HG03520 (cell line): ENCODE measurements at regions not wholly inside any gene's neighbourhood (a gene's known extent, or its start where the extent isn't known, plus 50 kb on each side); places are given as distances from the start of the nearest gene placed in this dataset.
A peak's percentile ranks its signal among the peaks of the same experiment; 100 is the strongest.
"Not testable (repeated sequence)": the region's sequence is repeated elsewhere in the genome, so short reads cannot be mapped to it uniquely, and the experiment has no call there.

Source experiments
- ATAC-seq: cut with Tn5 transposase; IDR thresholded peaks from one replicate; pipeline ENCODE4 v1.9.1; 2021; ENCODE audit warnings: mild to moderate bottlenecking, moderate library complexity; ENCODE audit not compliant: unreplicated experiment

DNA sequence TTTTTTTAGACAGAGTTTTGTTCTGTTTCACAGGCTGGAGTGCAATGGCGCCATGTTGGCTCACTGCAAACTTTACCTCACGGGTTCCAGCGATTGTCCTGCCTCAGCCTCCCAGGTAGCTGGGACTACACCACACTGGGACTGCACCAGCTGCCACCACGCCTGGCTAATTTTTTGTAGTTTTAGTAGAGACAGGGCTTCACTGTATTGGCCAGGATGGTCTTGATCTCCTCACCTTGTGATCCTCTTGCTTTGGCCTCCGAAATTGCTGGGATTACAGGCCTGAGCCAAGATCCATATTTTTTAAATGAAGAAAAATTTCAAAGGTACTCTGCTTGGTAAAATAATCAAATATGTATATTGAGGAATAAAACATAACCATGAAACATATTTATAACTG is 195.8 kb upstream of the TPTE start:
- ATAC-seq = not testable (repeated sequence)

DNA sequence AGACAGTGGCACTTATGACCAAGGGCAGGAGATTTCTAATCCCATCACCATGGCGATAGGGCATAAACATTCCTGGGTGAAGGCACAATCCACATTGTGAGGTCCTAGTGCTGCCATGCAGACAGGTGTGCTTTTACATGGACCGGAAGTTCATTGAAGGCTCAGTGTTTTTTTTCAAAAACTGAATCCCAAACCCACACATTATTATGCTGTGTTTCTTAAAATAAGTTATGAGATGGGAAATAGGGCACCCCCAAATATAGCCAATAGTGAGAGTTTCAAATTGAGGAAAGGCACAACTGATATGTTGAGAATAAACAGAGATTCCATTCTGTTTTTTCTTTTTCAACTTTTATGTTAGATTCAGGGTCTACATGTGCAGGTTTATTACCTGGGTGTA is 195.2 kb upstream of the TPTE start:
- not testable (repeated sequence) for ATAC-seq

DNA sequence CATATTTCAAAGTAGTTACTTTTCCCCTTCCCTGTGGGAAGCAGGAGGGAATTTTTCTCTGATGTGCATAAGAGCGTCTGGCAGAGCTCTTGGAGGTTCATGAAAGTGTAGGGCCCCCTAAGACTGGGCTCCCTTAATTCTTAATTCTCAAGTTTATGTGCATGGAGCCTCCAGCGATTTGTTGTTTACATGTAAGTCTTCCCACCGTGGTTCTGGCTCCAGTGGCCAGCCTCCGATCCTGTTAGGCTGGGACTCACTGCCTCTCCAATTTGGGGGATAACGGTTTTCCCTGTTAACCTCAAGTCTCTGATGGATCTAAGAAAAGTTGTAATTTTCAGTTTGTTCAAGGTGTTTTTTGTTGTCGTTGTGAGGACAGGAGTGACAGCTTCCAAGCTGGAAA is 192.7 kb upstream of the TPTE start:
- not testable (repeated sequence) for ATAC-seq

DNA sequence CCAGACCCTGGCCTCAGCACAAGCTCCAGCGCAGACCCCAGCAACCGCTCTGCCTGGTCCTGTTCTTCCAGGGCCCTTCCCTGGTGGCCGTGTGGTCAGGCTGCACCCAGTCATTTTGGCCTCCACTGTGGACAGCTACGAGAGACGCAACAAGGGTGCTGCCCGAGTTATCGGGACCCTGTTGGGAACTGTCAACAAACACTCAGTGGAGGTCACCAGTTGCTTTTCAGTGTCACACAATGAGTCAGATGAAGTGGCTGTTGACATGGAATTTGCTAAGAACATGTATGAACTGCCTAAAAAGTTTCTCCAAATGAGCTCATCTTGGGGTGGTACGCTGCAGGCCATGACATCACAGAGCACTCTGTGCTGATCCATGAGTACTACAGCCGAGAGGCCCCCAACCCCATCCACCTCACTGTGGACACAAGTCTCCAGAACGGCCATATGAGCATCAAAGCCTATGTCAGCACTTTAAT is 190.7 kb upstream of the TPTE start:
- ATAC-seq = not testable (repeated sequence)

DNA sequence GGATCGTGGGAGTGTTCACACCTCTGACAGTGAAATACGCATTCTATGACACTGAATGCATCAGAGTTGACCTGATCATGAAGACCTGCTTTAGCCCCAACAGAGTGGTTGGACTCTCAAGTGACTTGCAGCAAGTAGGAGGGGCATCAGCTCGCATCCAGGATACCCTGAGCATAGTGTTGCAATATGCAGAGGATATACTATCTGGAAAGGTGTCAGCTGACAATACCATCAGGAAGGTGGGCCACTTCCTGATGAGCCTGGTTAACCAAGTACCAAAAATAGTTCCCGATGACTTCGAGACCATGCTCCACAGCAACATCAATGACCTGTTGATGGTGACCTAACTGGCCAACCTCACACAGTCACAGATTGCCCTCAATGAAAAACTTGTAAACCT is 190.2 kb upstream of the TPTE start:
- ATAC-seq = not testable (repeated sequence)

DNA sequence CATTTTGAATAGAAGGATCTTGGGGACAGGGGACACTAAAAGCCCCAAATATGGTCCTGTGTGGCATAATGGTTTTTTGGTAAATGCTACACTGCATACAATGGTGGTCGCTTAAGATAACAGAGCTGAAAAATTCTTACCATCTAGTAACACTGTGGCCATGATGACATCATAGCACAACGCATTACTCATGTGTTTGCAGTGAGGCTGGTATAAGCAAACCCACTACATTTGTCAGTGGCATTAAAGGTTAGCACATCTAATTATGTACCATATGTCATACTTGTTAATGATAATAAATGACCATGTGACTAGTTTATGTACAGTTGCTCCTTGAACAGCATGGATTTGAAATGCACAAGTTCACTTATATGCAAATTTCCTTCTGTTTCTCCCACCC is 188.4 kb upstream of the TPTE start:
- not testable (repeated sequence) for ATAC-seq

DNA sequence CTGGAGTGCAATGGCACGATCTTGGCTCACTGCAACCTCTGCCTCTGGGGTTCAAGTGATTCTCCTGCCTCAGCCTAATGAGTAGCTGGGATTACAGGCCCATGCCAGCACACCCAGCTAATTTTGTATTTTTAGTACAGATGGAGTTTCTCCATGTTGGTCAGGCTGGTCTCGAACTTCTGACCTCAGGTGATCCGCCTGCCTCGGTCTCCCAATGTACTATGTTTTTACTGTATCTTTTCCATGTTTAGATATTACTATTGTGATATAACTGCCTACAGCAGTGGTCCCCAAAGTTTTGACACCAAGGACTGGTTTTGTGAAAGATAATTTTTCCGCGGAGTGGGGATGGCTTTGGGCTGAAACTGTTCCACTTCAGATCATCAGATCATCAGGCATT is 187.0 kb upstream of the TPTE start:
- not testable (repeated sequence) for ATAC-seq

DNA sequence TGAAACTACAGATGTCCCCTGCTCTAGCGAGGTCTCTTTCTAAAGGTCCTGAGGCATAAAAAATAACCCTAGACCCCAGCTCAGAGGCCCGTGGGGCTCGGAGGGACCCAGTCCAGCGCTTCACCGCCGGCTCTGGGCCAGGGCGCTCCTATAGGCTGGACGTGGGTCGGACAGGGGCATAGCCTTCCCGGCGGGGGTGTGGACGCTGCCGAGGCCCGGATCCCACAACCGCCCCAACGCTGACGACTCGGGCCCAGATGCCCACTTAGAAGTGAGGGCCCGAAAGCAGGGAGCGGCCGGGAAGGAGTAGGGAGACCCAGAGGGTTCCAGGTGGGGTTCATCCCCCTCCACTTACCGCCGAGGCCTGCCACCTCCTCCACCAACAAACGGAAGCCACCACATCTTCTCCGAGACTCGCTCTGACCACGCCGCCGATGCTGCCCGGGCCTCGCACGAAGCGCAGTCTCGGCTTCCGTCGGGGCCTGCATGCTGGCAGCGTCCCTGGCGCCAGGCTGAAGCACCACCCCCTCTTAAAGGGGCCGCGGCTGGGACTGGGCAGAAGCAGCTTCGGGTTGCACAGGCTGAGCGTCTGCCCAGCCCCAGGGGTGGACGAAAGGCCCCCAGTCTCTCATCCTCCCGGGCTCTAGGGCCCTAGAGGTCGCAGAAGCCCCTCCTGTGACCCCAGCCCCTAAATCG is 179.0 kb upstream of the TPTE start:
- peak; percentile 57 for ATAC-seq

DNA sequence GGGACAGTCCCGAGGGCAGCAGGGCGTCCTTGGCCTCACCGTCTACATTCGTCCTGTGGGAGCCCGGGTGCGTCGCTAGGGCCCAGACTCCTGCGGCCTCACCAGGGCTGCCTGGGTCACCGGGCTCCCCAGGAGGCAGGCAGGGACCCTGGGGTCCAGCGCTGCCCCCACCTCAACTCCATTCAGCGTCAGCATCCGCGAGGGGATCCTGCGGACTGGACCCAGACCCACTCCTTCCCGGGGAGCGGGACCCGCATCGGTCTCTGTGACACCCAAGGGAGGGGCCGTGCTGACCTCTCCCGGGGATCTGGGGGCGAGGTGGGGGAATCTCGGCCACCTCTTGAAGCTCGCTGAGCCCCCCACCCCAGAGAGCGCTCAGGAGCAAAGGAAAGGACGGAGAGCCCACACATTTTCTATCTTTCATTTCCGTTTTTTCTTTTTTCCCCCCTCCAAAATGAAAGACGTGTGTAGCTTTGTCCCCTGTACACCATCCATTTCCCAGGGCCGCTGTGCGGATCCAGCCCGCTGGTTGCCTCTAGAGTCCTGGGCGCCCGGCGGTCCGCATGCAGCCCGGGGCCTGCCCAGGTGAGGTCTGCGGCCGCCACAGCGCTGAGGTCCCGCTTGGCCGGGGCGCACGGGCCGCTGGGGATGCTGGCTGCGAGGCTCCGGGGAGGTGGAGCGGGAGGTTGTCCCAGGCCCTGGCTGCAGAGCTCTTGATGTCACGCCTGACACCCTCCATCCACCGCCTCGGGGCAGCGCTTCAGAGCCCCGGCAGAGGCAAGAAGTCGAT is 178.0 kb upstream of the TPTE start:
- ATAC-seq = not testable (repeated sequence)

DNA sequence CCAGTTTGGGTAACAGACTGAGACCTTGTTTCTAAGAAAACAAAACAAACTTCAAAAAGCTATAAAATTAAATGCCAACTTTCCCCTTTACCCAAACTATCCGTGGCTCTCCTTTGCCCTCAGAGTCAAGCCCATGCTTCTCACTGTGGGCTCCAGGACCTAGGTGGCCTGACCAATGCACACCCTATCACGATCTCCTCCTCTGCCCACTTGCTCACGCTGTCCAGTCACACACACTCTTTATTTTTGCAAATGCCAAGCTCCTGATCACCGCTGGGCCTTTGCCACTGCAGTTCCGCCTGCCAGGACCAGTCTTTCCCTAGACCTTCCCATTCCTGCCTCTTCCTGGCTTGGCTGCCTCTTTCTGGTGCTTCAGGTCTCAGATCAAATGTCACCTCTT is 177.1 kb upstream of the TPTE start:
- ATAC-seq = not testable (repeated sequence)

DNA sequence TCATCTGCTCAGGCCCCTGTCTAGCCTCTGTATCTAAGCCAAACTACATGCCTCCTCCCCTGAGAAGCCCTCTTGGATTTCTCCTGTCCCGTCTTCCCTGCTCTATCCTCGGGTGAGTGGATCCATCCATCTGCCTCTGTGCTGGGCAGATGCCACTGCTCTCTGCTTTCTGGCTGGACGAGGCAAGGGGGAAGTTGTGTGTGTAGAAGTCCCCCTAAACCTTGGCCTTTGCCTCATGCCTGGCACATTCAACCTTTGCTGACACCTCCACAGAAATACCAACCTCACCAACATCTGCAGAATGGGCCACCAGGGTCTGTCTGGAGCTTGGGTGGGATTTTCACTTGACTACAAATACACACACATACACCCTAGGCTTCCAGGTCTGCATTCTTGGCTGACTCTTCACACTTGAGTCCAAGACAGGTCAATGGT is 176.2 kb upstream of the TPTE start:
- ATAC-seq = not testable (repeated sequence)

DNA sequence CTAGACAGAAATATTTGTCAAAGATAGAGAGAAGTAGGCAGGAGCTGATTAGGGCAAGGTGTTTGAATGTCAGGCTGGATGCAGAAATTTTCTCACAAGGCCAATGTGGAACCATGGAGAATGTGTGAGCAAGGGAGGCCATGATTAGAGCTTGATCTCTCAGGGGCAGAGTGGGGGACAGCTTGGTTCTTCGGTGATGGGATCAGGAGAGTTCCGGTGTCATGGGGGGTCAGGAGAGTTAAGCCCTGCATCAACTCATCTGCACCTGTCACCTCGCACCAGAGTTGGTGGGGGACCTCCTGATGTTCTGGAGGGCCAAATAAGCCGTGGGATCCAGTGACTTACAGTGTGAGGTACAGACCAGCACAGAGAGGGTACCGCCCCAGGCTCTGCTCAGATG is 175.1 kb upstream of the TPTE start:
- ATAC-seq = not testable (repeated sequence)

DNA sequence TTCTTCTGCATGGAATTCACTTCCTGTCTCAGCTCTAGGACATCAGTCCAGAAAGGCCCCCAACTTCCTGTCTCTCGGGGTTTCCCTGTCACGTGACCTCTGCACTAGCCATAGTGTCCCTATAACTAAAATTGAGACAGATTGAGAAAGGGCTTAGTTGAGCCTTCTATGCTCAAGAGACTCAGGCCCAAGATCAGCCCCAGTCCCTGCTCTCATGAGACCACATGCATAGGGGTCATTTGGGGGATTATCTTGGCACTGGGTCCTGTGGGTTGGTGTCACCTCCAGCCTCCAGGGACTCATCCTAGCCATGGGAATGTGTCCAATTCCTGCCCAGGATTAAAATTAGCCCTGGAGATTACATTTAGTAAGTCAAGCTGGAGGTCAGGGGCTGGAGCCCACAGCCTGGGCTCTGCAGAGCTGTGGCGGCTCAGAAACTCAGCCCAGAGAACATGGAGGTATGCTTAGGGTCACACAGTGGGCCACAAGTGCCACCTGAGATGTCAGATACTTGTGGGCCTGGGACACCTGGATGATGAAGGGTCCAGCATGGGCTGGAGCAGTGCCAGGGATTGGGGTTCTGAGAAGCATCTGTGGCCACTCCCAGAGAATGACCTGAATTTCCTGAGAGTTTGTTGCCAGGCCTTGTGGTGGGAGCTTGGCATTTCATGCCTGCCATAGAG is 174.3 kb upstream of the TPTE start:
- ATAC-seq = not testable (repeated sequence)

DNA sequence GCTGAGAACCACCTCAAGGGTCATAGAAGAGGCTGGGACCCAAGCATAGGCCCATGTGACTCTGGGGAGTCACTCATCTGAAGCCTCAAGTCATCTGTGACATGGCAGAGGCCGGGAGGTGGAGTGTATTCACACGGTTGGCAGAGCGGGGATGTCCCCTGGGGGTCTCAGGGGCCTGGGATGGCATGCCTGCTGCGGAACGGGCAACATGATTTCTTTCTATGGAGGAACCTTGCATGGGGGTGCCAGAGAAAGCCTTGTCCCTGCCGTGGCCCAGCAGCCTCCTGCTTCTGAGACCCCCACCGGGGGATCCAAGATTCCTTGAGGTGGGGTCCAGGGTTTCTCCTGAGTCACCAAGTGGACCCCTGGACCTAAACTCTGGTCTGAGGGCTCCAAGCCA is 173.7 kb upstream of the TPTE start:
- ATAC-seq = not testable (repeated sequence)

DNA sequence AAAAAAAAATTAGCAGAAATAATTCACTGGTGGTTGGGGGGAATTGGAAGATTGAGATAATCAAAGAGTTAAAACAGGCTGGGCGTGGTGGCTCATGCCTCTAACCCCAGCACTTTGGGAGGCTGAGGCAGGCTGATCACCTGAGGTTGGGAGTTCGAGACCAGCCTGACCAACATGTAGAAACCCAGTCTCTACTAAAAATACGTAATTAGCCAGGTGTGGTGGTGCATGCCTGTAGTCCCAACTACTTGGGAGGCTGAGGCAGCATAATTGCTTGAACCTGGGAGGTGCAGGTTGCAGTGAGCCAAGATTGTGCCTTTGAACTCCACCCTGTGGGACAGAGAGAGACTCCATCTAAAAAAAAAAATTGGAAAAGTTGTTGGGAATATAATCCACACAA is 173.2 kb upstream of the TPTE start:
- ATAC-seq = not testable (repeated sequence)

DNA sequence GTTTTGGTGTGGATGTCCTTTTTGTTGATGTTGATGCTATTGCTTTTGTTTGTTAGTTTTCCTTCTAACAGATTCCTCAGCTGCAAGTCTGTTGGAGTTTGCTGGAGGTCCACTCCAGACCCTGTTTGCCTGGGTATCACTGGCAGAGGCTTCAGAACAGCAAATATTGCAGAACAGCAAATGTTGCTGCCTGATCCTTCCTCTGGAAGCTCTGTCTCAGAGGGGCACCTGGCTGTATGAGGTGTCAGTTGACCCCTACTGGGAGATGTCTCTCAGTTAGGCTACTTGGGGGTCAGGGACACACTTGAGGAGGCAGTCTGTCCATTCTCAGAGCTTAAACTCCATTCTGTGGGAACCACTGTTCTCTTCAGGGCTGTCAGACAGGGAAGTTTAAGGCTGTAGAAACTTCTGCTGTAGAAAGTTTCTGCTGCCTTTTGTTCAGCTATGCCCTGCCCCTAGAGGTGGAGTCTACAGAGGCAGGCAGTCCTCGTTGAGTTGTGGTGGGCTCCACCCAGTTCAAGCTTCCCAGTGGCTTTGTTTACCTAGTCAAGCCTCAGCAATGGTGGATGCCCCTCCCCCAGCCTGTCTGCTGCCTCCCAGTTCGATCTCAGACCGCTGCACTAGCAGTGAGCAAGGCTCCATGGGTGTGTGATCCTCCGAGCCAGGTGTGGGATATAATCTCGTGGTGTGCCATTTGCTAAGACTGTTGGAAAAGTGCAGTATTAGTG is 166.4 kb upstream of the TPTE start:
- not testable (repeated sequence) for ATAC-seq

DNA sequence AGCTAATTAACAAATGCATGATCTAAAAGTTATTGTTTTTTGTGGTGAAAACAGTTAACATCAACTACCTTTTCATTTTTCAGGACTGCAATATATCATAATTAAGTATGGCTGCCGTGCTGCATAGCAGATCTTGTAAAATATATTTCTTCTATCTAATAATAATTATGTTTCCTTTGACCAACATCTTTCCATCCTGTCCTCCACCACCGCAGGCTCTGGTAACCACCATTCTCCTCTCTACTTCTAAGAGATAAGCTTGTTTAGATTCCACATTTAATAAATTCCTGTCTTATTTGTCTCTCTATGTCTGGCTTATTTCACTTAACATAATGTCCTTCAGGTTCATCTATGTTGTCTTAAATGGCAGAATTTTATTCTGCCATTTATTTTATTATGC is 162.3 kb upstream of the TPTE start:
- ATAC-seq = not testable (repeated sequence)

DNA sequence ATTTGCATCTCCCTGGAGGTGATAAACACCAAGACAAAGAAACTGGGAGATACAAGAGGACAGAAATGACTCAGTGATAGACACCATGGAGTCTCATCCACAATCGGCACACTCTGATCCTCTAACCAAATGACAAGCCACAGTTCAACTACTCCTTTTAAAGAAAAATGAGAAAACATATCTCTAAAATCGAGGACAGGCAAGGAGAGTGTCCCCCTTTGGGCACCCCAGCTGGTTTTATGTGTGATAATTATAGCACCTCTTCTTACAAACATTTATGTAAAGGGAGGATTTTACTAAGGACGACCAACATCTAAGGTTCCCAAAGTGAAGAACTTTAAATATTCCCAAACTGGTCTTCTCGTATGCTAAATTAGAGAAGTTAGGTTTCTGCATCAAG is 161.5 kb upstream of the TPTE start:
- ATAC-seq = not testable (repeated sequence)

DNA sequence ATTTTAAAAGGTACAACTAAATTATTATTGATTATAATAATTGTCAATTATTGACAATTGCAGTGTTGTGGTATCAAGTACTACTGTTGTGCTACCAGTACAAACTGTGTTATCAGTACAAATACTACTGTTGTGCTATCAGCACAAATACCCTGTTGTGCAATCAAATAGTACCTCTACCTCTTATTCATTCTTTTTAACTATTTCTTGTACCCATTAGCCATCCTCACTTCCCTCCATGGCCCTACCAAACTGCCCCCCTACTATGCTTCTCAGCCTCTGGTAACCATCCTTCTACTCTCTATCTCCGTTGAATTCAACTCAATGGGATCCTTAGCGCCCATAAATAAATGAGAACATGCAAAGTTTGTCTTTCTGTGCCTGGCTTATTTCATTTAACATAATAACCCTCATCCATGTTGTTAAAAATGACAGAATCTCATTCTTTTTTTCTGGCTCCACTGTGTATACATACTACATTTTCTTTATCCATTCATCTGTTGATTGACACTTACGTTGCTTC is 160.1 kb upstream of the TPTE start:
- ATAC-seq = not testable (repeated sequence)

DNA sequence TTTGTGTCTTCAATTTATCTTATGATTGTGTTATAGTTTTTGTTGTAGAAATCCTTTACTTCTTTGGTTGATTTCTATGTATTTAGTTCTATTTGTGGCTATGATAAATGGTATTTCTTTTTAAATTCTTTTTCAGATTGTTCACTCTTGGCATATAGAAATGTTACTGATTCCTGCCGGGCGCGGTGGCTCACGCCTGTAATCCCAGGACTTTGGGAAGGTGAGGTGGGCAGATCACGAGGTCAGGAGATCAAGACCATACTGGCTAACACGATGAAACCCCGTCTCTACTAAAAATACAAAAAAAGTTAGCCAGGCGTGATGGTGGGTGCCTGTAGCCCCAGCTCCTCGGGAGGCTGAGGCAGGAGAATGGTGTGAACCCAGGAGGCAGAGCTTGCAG is 158.6 kb upstream of the TPTE start:
- not testable (repeated sequence) for ATAC-seq

DNA sequence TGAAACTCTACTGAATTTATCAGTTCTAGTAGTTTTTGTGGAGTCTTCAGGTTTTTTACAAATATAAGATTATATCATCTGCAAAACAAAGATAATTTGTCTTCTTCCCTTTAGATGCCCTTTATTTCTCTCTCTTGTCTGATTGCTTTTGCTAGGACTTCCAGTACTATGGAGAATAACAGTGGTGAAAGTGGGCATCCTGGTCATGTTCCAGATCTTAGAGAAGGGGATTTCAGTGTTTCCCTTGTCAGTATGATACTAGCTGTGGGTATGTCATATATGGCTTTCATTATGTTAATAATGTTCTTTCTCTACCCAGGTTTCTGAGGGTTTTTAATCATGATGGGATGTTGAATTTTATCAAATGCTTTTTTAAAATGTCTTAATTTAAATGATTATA is 158.1 kb upstream of the TPTE start:
- not testable (repeated sequence) for ATAC-seq
